A204.1 (cell line): ENCODE measurements at regions not wholly inside any gene's neighbourhood (a gene's known extent, or its start where the extent isn't known, plus 50 kb on each side); places are given as distances from the start of the nearest gene placed in this dataset.
"Not testable (repeated sequence)": the region's sequence is repeated elsewhere in the genome, so short reads cannot be mapped to it uniquely, and the experiment has no call there.

ENCODE experiments used
- FAIRE-seq: peaks from 2 replicates; lab custom pipeline; 2012; peaks lifted over from hg19 to GRCh38; lab: Jason Lieb, UNC

DNA sequence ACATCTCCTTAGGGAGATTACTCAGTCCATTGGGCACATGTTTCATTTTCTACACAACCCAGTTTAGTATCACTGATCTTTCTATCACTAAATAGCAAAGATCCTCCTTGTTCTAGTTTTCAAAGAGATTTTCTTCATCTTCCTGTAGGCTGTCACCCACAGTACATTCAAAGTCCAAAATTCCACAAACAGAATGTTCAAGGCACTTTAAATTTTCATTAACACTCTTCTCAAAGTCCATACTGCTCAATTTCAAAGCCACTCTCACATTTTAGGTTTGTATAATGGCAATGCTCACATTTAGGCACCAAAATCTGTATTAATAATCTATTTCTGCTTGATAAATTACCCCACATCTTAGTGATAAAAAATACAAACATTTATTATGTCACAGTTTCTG, 152.8 kb downstream of the FSIP2 start:
- FAIRE-seq: no peak

DNA sequence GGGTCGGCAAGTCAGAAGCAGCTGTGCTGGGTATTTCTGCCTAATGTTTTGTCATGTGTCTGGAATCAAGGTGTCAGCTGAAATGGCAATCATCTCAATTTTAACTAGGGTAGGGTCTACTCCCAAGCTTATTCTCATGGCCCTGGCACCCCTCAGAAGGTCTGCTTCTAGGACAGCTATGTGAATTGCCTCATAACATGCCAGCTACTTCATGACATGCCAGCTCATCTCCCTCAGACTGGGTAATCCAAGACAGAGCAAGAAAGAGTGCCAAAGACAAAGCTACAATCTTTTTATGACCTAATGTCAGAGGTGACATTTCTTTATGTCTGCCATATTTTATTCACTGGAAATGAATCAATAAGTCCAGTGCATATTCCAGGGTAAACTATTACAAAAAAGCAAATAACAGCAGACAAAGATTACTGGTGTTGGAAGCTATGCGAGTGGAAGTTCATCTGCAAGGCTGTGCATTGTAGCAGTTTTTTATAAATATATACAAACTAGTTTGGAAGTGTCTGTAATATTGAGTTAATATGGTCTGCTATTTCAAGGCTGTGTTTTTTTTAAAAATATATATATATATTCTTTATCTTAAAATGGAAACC, 153.3 kb downstream of the FSIP2 start:
- no peak for FAIRE-seq

GRCh38 chr2:185892484-185892883, 153.9 kb downstream of the FSIP2 start:
- FAIRE-seq: no peak

GRCh38 chr2:185894223-185894622, 155.6 kb downstream of the FSIP2 start:
- no peak for FAIRE-seq

DNA sequence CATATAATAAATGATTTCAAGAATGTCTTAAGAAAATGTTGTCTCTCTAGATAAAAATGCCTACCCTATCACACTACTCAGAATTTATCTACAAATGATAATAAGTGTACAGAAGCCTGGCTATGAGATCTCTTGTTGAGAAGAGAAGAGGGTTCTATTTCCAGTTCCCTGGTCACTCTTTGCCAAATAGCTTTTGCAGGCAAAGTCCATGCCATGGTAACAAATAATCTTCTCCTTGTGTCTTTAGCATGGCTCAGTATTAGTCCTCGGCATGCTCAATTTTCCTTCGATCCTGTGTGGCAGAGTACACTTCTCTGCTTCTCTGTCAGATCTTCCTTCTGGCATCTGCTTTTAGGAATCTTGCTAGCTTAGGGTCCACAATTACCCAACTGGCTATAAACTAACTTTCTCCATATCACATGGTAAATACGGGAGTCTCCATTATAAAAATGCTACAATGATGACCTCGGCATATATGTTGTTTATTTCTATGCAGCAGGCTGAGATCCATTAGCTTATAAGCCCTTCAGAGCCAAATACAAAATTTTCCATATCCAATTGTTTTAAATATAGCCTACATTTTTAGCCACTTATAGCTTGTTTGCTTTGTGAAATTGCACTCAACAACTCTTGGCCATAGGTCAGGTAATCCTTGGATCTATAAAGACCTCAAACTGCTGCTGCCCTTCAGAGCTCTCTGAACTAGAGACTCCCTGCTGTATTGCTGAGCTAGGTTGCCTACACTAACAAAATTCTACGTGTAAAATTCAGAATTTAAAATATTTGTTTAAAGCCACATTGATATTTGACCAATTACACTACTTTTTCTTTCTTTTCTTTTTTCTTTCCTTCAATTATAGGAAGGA, 157.5 kb downstream of the FSIP2 start:
- FAIRE-seq: no peak

- no peak for FAIRE-seq
Observed at GRCh38 chr2:185899366-185899765, 160.8 kb downstream of the FSIP2 start.

DNA sequence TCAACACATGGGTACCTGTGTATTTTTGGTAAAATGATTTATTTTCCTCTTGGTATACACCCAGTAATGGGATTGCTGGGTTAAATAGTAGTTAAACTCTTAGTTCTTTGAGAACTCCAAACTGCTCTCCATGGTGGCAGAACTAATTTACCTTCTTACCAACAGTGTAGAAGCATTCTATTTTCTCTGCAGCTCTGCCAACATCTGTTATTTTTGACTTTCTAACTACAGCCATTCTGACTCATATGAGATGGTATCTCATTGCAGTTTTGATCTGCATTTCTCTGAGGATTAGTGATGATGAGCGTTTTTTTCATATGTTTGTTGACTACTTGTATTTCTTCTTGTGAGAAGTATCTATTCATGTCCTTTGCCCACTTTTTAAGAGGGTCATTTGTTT, 180.6 kb downstream of the FSIP2 start:
- FAIRE-seq: no peak

- FAIRE-seq: no peak
Observed at GRCh38 chr2:185921048-185921756, 182.6 kb downstream of the FSIP2 start.

DNA sequence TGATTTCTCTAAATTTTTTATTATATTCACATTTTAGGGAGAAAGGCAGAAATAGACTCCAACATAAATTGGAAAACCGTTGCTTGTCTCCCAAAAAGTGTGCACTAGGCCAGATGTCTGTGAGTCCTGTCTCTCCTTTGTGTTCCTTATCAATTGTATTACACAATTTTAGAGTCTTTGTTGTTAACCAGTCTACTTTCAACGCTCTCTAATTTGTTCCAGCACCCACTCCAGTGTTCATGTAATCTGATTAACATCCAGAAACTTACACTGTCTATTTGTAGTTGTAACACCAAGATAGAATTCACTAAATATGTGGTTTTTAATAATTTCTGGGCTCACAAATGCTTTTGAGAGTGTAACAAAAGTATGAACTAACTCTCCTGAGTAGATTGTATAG, 195.6 kb downstream of the FSIP2 start:
- FAIRE-seq: no peak

DNA sequence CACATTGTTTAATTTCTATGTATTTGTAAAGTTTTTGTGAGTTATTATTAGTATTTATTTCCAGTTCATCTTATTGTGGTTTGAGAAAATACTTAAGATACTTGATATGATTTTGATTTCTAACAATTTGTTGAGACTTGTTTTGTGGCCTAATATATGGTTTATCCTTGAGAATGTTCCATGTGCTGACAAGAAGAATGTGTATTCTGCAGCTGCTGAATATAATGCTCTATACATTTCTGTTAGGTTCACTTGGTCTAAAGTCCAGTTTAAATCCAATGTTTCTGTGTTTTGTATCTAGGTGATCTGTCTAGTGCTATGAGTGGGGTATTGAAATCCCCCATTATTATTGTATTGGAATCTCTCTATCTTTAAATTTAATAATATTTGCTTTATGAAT, 201.3 kb downstream of the FSIP2 start:
- FAIRE-seq: no peak

- no peak for FAIRE-seq
Observed at GRCh38 chr2:185942855-185943254, 204.3 kb downstream of the FSIP2 start.

GRCh38 chr2:185947722-185948121, 209.1 kb downstream of the FSIP2 start:
- no peak for FAIRE-seq

- FAIRE-seq: no peak
Observed at GRCh38 chr2:185952100-185952499, 213.5 kb downstream of the FSIP2 start.

DNA sequence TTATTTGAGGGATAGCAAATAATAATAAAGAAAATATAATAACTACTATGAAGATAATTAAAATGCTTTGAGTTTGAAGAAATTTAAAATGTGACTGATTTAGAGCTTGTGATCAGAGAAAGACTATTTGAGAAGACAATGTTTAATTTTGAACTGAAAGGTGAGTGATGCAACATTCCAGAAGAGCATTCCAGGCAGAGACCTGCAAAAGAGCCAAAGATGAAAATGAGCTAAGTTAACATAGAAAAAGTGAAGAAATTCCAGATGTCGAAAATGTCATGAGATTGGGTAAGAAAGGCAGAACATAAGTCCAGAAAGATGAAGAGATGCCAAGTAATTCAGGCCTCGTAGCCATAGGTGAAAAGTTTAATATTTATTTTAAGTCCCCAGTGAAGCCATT, 215.8 kb downstream of the FSIP2 start:
- no peak for FAIRE-seq

DNA sequence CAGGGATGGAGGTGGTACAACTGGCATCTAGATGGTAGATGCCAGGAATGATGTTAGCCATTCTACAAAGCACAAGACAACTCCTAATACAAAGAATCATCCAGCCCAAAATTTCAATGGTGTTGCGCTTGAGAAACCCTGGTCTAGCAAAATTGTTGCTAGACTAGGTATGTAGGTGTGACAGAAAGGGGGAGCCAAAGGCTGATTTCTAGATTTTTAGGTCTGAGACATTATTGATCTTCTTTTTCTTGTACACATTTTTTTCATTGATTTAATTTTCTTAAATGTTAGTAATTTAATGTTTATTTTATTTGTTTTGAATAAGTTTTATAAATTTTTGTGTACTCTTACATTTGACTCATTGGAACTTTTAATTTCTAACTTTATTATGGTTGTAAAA, 216.4 kb downstream of the FSIP2 start:
- peak; percentile 78 for FAIRE-seq

- no peak for FAIRE-seq
Observed at GRCh38 chr2:185967335-185967734, 228.7 kb downstream of the FSIP2 start.

DNA sequence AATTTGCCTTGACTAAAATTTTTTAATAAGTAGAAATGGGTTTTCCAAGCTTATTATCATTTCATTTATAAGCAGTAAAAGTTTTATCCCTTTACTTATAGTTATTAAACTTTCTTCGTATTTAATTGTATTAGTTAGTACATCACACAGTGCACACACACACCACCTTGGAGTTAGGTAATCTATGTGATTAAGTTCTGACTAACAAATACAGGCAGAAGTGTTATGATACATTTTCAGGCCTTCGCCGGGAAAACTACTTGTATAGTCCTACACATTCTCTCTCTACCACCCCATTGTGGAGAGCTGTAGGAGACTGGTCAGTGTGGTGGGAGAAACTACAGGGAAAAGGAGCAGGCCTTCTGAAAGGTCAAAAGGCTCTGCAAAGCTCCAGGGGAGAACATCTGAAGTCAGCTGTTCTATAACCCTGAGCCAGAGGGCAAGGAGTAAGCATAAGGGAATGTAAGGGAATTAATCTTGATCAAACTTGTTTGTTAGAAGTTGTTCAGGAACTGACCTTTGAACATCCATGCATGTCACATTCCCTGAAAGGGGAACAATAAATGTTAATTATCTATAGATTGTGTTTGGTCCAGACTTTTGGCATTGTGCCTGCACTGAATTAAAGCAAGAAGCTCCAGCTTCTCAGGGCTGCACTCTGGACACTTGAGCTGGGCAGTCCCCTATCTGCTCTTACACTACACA, 231.7 kb downstream of the FSIP2 start:
- FAIRE-seq: no peak

DNA sequence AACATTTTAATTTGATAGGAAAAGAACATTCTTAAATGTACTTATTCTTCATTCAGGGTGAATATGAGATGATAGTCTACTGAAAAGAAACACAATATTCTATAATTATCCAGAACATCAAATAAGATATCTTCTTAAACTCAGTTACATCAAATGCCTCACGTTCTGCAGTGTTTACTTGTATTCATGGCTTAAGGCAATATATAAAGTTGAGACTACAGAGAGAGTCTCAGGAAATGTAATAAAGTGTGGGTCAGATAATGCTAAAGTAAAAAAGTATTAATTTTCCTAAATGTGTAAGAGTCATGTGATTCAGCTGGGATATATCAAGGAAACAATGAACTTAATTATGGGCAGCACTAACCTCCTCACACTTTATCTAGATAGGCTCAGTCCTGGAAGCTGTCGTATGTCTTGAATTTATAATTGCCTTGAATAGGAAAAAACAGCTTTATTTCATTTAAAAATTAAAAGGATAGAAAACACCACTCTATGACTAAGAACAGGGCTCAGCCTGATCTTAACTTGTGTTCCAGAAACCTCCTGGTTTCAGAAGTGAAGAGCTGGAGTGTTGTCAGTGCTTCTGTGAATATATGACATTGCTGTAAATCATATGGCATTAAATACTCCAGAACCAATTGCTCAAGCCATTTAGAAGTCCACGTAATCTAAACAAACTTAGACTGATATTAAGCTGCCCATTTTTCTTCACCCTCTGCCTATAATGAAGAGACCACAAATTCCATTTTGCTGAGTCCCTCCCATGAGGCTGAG, 240.2 kb downstream of the FSIP2 start:
- FAIRE-seq: no peak

DNA sequence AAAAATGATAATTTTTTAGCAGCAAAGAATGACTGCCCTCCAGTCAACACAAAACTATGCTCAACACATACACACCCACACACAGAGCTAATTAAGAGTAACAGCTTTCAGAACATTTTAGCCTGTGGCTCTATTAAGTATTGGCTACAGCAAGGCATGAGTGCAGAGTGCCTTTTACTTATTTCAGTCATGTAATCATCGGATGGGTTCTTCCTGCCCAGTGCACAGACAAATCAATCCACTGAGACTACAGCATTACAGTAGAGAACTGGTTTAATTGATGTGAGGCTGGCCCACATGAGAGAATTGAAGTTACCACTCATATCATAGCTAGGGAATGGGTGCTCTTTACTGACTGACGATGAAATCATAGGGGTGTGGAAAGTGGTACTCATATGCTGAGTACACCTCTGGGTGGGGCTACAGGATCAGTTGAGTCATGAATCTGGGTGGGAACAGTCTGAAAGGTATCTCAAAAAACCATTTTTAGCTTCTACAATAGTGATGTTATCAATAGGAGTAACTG, 241.0 kb downstream of the FSIP2 start:
- no peak for FAIRE-seq

- FAIRE-seq: no peak
Observed at GRCh38 chr2:185980944-185981343, 242.3 kb downstream of the FSIP2 start.

GRCh38 chr2:185984670-185985069, 246.1 kb downstream of the FSIP2 start:
- no peak for FAIRE-seq

DNA sequence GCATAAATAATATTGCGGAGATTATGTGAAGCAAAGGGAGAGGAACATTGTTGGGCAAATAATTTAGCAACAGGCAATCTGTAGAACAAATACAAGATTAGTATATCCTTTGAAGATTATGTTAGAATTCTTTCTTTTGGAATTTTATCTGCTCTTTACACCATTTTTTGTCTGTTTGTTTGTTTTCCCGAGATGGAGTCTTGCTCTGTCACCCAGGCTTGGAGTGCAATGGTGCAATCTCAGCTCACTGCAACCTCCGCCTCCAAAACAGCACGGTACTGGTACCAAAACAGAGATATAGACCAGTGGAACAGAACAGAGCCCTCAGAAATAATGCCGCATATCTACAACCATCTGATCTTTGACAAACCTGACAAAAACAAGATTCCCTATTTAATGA, 250.3 kb downstream of the FSIP2 start:
- not testable (repeated sequence) for FAIRE-seq
